D721Med (cell line): ENCODE measurements at regions not wholly inside any gene's neighbourhood (a gene's known extent, or its start where the extent isn't known, plus 50 kb on each side); places are given as distances from the start of the nearest gene placed in this dataset.

Experiments
- DNase-seq: peaks from one replicate; pipeline ENCODE4 v3.0.0; 2011; ENCODE audit warnings: low spot score; ENCODE audit not compliant: insufficient read length
- FAIRE-seq: peaks from 2 replicates; lab custom pipeline; 2011; peaks lifted over from hg19 to GRCh38; lab: Jason Lieb, UNC
- CTCF ChIP-seq: IDR thresholded peaks from 2 replicates; pipeline ENCODE4 v1.5.1; 2012; ENCODE audit warnings: mild to moderate bottlenecking, control low read depth; ENCODE audit not compliant: insufficient read depth; ENCODE audit errors: missing control alignments

- DNase-seq: no peak
- no peak for TF ChIP-seq CTCF
- no peak for FAIRE-seq
Measured at GRCh38 chr2:126766295-126766968, 110.5 kb downstream of the GYPC start.

DNA sequence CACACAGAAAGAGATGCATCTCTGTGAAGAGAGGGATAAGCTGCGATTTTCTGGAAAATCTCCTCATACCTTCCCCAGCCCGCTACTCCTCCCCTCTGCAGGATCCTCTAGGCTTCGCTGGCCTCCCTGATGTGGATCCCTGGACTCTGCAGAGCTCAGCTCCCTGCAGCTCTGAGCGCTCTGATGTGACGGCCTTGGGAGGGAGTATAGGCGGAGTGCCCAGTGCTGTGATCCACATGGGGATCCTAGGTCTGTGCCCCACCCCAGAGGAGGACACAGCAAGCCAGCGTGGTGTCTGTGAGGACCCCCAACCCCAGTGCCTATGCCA is 111.0 kb downstream of the GYPC start:
- no peak for TF ChIP-seq CTCF
- FAIRE-seq (no peak), DNase-seq (no peak)

GRCh38 chr2:126769118-126769517 is 113.2 kb downstream of the GYPC start:
- DNase-seq (no peak), FAIRE-seq (no peak)

DNA sequence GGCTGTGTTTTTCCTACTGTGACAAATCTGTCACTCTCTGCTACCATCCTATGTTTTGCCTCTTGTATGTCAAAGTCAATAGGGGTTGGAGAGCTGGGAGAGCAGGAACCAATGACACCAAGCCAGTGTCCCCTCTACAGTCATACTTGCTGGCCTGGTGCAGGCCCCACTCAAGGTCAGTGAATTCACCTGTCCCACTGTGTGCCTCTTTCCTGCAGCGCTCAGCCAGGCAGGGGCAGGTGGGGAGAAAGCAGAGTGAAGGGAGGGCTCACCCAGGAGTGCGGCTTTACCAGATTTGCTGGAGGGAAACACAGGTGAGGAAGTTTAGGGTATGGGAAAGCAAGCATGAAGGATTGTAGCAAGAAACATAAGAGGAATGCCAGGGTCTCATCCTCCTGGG is 114.5 kb downstream of the GYPC start:
- DNase-seq (no peak), FAIRE-seq (no peak)
- TF ChIP-seq CTCF: no peak

More at GRCh38 chr2:126769118-126769517, 113.2 kb downstream of the GYPC start:
- TF ChIP-seq CTCF: no peak

DNA sequence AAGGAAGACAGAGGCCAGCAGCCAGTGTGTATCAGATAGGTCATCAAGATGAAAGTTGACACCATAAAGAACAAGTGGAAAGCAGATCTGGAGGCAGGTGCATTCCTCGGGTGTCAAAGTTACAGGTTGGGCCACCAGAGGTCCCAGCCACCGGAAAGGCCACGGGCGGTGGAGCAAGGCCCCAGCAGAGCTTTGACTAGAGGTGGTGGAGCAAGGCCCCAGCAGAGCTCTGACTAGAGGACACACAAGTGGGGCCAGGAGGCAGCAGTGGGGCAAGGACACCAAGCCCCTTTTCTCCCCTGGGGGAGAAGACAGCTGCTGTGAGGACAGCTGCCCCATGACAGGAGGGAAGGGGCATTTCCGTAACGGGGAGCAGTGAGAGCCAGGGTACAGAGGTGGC is 115.1 kb downstream of the GYPC start:
- DNase-seq: no peak
- no peak for TF ChIP-seq CTCF
- FAIRE-seq: no peak

DNA sequence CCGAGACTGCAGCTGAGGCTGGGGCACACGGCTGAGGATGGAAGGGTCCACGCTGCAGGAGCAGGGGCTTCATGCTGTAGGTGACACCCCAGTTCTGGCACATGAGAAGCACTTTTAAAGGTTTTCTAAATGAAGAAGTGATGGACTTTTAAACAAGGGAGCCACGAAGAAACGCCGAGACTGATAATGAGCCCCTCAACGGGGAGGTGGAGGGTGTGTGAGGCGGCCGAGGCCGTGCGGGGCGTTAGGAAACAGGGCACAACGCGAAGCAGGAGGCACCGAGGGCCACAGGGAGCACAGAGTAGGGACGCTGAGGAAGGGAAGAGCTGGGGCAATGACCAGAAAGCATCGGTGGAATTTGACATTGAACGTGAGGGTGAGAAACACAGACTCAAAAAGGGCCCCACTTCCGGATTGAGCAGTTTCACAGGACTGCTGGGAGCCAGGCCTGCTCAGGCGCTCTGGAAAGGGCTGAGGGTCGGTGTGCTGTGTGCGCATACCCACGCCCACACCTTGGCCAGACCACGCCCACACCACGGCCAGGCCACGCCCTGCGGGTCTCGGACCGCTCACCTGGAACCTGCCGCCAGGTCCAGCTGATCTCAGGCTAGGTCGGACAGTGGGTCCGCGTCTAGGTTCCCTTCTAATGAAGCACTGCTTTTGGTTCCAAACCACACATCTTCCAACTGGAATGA is 115.7 kb downstream of the GYPC start:
- DNase-seq (no peak), FAIRE-seq (no peak)
- no peak for TF ChIP-seq CTCF

- DNase-seq: no peak
- FAIRE-seq: no peak
- TF ChIP-seq CTCF: no peak
Measured at GRCh38 chr2:126774290-126774689, 118.3 kb downstream of the GYPC start.
